Breast epithelium (tissue), 3 donors: ENCODE measurements at regions not wholly inside any gene's neighbourhood (a gene's known extent, or its start where the extent isn't known, plus 50 kb on each side); places are given as distances from the start of the nearest gene placed in this dataset.

Experiments used
- CTCF ChIP-seq, 3 donors: fragments of 450-650 bp; IDR thresholded peaks; one replicate each; pipeline ENCODE4 v1.5.1; 2016 to 2017; ENCODE audit warnings: antibody characterized with exemption in 3 of 3, mild to moderate bottlenecking in 3 of 3, moderate library complexity in 3 of 3
- POLR2A ChIP-seq: fragments of 450-650 bp; IDR thresholded peaks from one replicate; pipeline ENCODE4 v1.6.1; 2016; ENCODE audit warnings: antibody characterized with exemption, mild to moderate bottlenecking, moderate library complexity
- POLR2AphosphoS5 ChIP-seq, 3 donors: sonication (generic); formaldehyde crosslinking; IDR thresholded peaks; one replicate each; pipeline ENCODE4 v1.6.1; 2017; ENCODE audit warnings: antibody characterized with exemption in 3 of 3

- TF ChIP-seq POLR2A, result no peak
- no peak for TF ChIP-seq CTCF (IDR thresholded peaks at IDR 0.05)
- no peak for TF ChIP-seq POLR2AphosphoS5 (IDR thresholded peaks at IDR 0.05)
These were observed 65.1 kb upstream of the GJB6 start for GRCh38 chr13:20297181-20297580.
